Panc1 (cell line): ENCODE measurements at regions not wholly inside any gene's neighbourhood (a gene's known extent, or its start where the extent isn't known, plus 50 kb on each side); places are given as distances from the start of the nearest gene placed in this dataset.

Experiments
- ATAC-seq: fragments of 200-7000 bp; cut with Tn5 transposase; 2 replicates; pipeline ENCODE4 v1.9.1; 2020; ENCODE audit warnings: mild to moderate bottlenecking, moderate library complexity
- BruUV-seq: library from RNA; stranded (reverse); fragments of 400-500 nt; replicated peaks from 2 replicates; lab custom pipeline; 2021; lab: Mats Ljungman, UMichigan
- CTCF ChIA-PET: fragments of 300-600 bp; sonication (Branson Sonifier 250); formaldehyde crosslinking; loops from one replicate; lab custom pipeline; 2022; ENCODE audit warnings: antibody characterized with exemption; lab: Charles Lee
- POLR2A ChIA-PET: fragments of 300-600 bp; sonication (Branson Sonifier 250); formaldehyde crosslinking; loops from one replicate; lab custom pipeline; 2022; ENCODE audit warnings: antibody characterized with exemption; lab: Charles Lee
- DNase-seq: peaks from one replicate; pipeline ENCODE4 v3.0.0-alpha.2; 2010; ENCODE audit warnings: low read depth, low spot score
- H3K27ac ChIP-seq: 2 replicates; pipeline ENCODE4 v1.5.1; 2011; ENCODE audit warnings: mild to moderate bottlenecking, low read length, inconsistent platforms
- H3K27me3 ChIP-seq: fragments of 200-500 bp; sonication (Bioruptor generic); 2 replicates; pipeline ENCODE4 v1.6.0; 2014; ENCODE audit warnings: low read length, inconsistent platforms; ENCODE audit not compliant: control insufficient read depth, insufficient read depth
- H3K36me3 ChIP-seq: fragments of 200-500 bp; sonication (Bioruptor generic); 2 replicates; pipeline ENCODE4 v1.5.1; 2014; ENCODE audit warnings: inconsistent platforms, mild to moderate bottlenecking, low read length, moderate library complexity; ENCODE audit not compliant: control insufficient read depth, insufficient read depth
- H3K4me1 ChIP-seq: 2 replicates; pipeline ENCODE4 v1.5.1; 2011; ENCODE audit warnings: inconsistent platforms, mild to moderate bottlenecking, low read length, moderate library complexity; ENCODE audit not compliant: control insufficient read depth, insufficient read depth
- H3K4me3 ChIP-seq, 2 experiments: 2 replicates each; pipeline ENCODE4 v1.5.1; 2011 to 2012; ENCODE audit warnings: low read depth in 2 of 2, low read length in 2 of 2, mild to moderate bottlenecking in 2 of 2, inconsistent platforms in 1 of 2, moderate library complexity in 1 of 2
- H3K9me3 ChIP-seq: fragments of 200-500 bp; sonication (Bioruptor generic); 2 replicates; pipeline ENCODE4 v1.5.1; 2014; ENCODE audit warnings: low read depth, mild to moderate bottlenecking, inconsistent platforms, low read length, moderate library complexity; ENCODE audit not compliant: control insufficient read depth, insufficient read depth
- CTCF ChIP-seq: fragments of 450-650 bp; IDR thresholded peaks from 2 replicates; pipeline ENCODE4 v1.5.1; 2017; ENCODE audit warnings: mild to moderate bottlenecking
- POLR2AphosphoS5 ChIP-seq: IDR thresholded peaks from 2 replicates; pipeline ENCODE4 v1.6.1; 2012; ENCODE audit warnings: mild to moderate bottlenecking, low read depth, low read length, moderate library complexity
- REST ChIP-seq, 2 experiments: IDR thresholded peaks; 2 replicates each; pipeline ENCODE4 v1.6.1; 2011 to 2012; ENCODE audit warnings: low read depth in 2 of 2, control low read depth in 1 of 2, low read length in 1 of 2, mild to moderate bottlenecking in 1 of 2, moderate library complexity in 1 of 2; ENCODE audit not compliant: insufficient read depth in 1 of 2
- SIN3A ChIP-seq: IDR thresholded peaks from 2 replicates; pipeline ENCODE4 v1.6.1; 2012; ENCODE audit warnings: low read depth, mild to moderate bottlenecking, low read length, moderate library complexity, borderline replicate concordance; ENCODE audit not compliant: insufficient read depth
- TCF7L2 ChIP-seq: IDR thresholded peaks from 2 replicates; pipeline ENCODE4 v1.6.1; 2011; ENCODE audit warnings: mild to moderate bottlenecking, low read depth, low read length, inconsistent platforms
- in situ Hi-C: cut with HindIII; loops from 2 replicates; pipeline ENCODE4 v1.10.0; 2016; ENCODE audit warnings: low sequenced_read_pairs, low pct_unique_long_range_greater_than_20kb
- intact Hi-C: fragments of 100-400 bp; cut with micrococcal nuclease; formaldehyde crosslinking; loops from one replicate; pipeline ENCODE4 v1.10.0; 2022; ENCODE audit not compliant: unreplicated experiment

- ATAC-seq (no peak), DNase-seq (no peak)
- ChIA-PET POLR2A (no interaction called here), CTCF (no interaction called here)
- H3K27me3 ChIP-seq = no peaks in the 10 kb centered on the region
- no peaks in the 10 kb centered on the region for H3K4me1 ChIP-seq
- BruUV-seq = no TSS peak
- TF ChIP-seq SIN3A (no peak), TCF7L2 (no peak), CTCF (no peak), REST (IDR thresholded peaks at IDR 0.05; ENCODE audit: insufficient read depth in 1 of 2, low read depth in 2 of 2, low read length in 1 of 2) (no peak), POLR2AphosphoS5 (no peak)
- no peaks in the 10 kb centered on the region for H3K36me3 ChIP-seq
- in situ Hi-C loops = no loop called here
- intact Hi-C loops = no loop called here
- no peak overlapping the region for H3K27ac ChIP-seq
- H3K4me3 ChIP-seq = no peak overlapping the region
- no peaks in the 10 kb centered on the region for H3K9me3 ChIP-seq
These were observed 430.8 kb upstream of the C1orf87 start for GRCh38 chr1:60504206-60504840.

DNA sequence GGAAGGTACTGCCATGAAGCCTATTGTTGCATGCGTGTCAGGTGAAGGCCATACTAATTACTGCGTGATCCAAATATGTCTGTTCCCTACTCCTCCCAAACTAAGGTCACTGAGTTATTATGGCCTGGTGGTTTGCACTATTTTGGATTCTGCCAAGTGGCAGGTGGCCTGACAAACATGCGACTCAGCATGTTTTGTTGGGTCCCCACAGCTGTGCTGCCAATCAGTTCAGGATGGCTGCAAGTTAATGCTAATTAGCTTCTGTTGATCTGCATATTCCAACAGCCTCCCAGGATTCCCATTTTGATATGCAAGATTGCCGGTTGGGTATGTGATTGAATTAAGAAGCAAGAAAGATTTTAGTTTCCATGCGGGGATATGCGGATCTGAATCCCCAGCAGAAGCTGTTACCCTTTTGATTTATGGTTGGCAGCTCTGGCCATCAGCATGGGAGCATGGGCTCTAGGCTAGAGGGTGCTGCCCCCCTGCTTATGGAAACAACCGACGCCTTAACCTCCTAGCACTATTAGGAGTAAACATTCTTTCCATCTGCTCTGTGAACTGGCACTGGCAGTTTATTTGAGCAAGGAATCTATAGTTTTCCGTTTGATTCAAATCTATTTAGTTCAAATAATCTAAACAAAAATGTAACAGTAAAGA, 429.8 kb upstream of the C1orf87 start:
- Histone ChIP-seq H3K36me3 (no peaks in the 10 kb centered on the region), H3K9me3 (no peaks in the 10 kb centered on the region), H3K4me3 (no peak overlapping the region), H3K27ac (no peak overlapping the region), H3K4me1 (no peaks in the 10 kb centered on the region), H3K27me3 (no peaks in the 10 kb centered on the region)
- intact Hi-C loops (no loop called here), in situ Hi-C loops (no loop called here)
- POLR2A ChIA-PET = interaction anchor here (0.5 kb wide), 1 partner anchor 43 kb away, joined by 6 read pairs; no protein-coding TSS in a partner anchor
- no peak for TF ChIP-seq CTCF
- TF ChIP-seq REST (IDR thresholded peaks at IDR 0.05; ENCODE audit: insufficient read depth in 1 of 2, low read depth in 2 of 2, low read length in 1 of 2) = no peak
- no peak for TF ChIP-seq TCF7L2
- TF ChIP-seq SIN3A = no peak
- TF ChIP-seq POLR2AphosphoS5 = no peak
- no peak for DNase-seq
- no TSS peak for BruUV-seq
- CTCF ChIA-PET = no interaction called here
- ATAC-seq = no peak
